A549 (cell line): ENCODE measurements at regions not wholly inside any gene's neighbourhood (a gene's known extent, or its start where the extent isn't known, plus 50 kb on each side); places are given as distances from the start of the nearest gene placed in this dataset.
"Not testable (repeated sequence)": the region's sequence is repeated elsewhere in the genome, so short reads cannot be mapped to it uniquely, and the experiment has no call there.

ENCODE experiments used
- ATAC-seq, 2 experiments: fragments of 200-7000 bp in 1 of 2; fragments of >200 bp in 1 of 2; cut with Nextera tagmentation in 1 of 2; cut with Tn5 transposase in 1 of 2; 3 replicates each; pipeline versions ENCODE4 v1.8.0 to v1.9.1; 2018 to 2020; ENCODE audit warnings: mild to moderate bottlenecking in 1 of 2, moderate library complexity in 1 of 2
- CTCF ChIA-PET: fragments of 300-600 bp; sonication (Branson Sonifier 250); formaldehyde crosslinking; extraction: SDS; loops from one replicate; lab custom pipeline; 2021; ENCODE audit warnings: antibody characterized with exemption, inconsistent platforms; lab: Yijun Ruan, JAX
- POLR2A ChIA-PET: fragments of 350-600 bp; formaldehyde crosslinking; extraction: SDS; loops from one replicate; lab custom pipeline; 2021; ENCODE audit warnings: antibody characterized with exemption, inconsistent platforms; lab: Yijun Ruan, JAX
- DNase-seq, 2 experiments: peaks; one replicate each; pipeline versions ENCODE4 v3.0.0 to v3.0.0-alpha.2; 2011 to 2016; ENCODE audit warnings: low read depth in 1 of 2, low spot score in 1 of 2
- FAIRE-seq: peaks from 2 replicates; lab custom pipeline; 2011; peaks lifted over from hg19 to GRCh38; lab: Jason Lieb, UNC
- H3K27ac ChIP-seq, 2 experiments: fragments of >200 bp; sonication (Bioruptor Twin); formaldehyde crosslinking; 3 replicates each; pipeline ENCODE4 v1.5.1; 2016 to 2017
- H3K4me1 ChIP-seq: fragments of >200 bp; sonication (Bioruptor Twin); formaldehyde crosslinking; 3 replicates; pipeline ENCODE4 v1.6.1; 2016
- H3K4me2 ChIP-seq: fragments of >200 bp; sonication (Bioruptor Twin); formaldehyde crosslinking; 3 replicates; pipeline ENCODE4 v1.6.1; 2016
- H3K4me3 ChIP-seq: fragments of >200 bp; sonication (Bioruptor Twin); formaldehyde crosslinking; 3 replicates; pipeline ENCODE4 v1.5.1; 2016
- H3K9me3 ChIP-seq: fragments of >200 bp; sonication (Bioruptor Twin); formaldehyde crosslinking; 3 replicates; pipeline ENCODE4 v1.6.1; 2016
- ATOH8 ChIP-seq: fragments of 250-450 bp; sonication (Bioruptor Pico); IDR thresholded peaks from 2 replicates; pipeline ENCODE4 v1.5.0; 2020; ENCODE audit warnings: low read depth, mild to moderate bottlenecking, moderate library complexity
- CHD4 ChIP-seq: fragments of 200-600 bp; sonication (generic); IDR thresholded peaks from 2 replicates; pipeline ENCODE4 v1.6.1; 2016; ENCODE audit warnings: antibody characterized with exemption, mild to moderate bottlenecking, borderline replicate concordance
- ELK1 ChIP-seq: fragments of 150-350 bp; IDR thresholded peaks from 2 replicates; pipeline ENCODE4 v1.6.1; 2014; ENCODE audit warnings: low read depth, mild to moderate bottlenecking, low read length
- FOSB ChIP-seq: fragments of 250-450 bp; sonication (Bioruptor Pico); IDR thresholded peaks from 2 replicates; pipeline ENCODE4 v1.5.0; 2020; ENCODE audit warnings: mild to moderate bottlenecking, moderate library complexity
- HEYL ChIP-seq: fragments of 250-450 bp; sonication (Bioruptor Pico); IDR thresholded peaks from 2 replicates; pipeline ENCODE4 v1.8.0; 2021; ENCODE audit warnings: mild to moderate bottlenecking, moderate library complexity
- HOXA7 ChIP-seq: fragments of 250-450 bp; sonication (Bioruptor Pico); IDR thresholded peaks from 2 replicates; pipeline ENCODE4 v1.5.0; 2020; ENCODE audit warnings: mild to moderate bottlenecking, moderate library complexity
- HOXB13 ChIP-seq: fragments of 250-450 bp; sonication (Bioruptor Pico); IDR thresholded peaks from 2 replicates; pipeline ENCODE4 v1.5.0; 2020; ENCODE audit warnings: low read depth, mild to moderate bottlenecking, moderate library complexity
- HOXB5 ChIP-seq: fragments of 250-450 bp; sonication (Bioruptor Pico); IDR thresholded peaks from 2 replicates; pipeline ENCODE4 v1.5.0; 2020; ENCODE audit warnings: mild to moderate bottlenecking, moderate library complexity
- JUNB ChIP-seq: fragments of >200 bp; sonication (Bioruptor Twin); formaldehyde crosslinking; IDR thresholded peaks from 2 replicates; pipeline ENCODE4 v1.6.1; 2016
- KDM1A ChIP-seq: fragments of 200-600 bp; sonication (generic); IDR thresholded peaks from 2 replicates; pipeline ENCODE4 v1.6.1; 2016; ENCODE audit warnings: low read depth, mild to moderate bottlenecking
- MAFK ChIP-seq: fragments of 450-650 bp; IDR thresholded peaks from 2 replicates; pipeline ENCODE4 v1.6.1; 2014; ENCODE audit not compliant: partially characterized antibody
- MAX ChIP-seq: IDR thresholded peaks from 2 replicates; pipeline ENCODE4 v1.6.1; 2012
- NFE2L2 ChIP-seq: fragments of 150-350 bp; conservative IDR thresholded peaks from 2 replicates; pipeline ENCODE4 v1.6.1; 2014; ENCODE audit warnings: low read length
- NR3C1 ChIP-seq: fragments of >200 bp; sonication (Bioruptor Twin); formaldehyde crosslinking; IDR thresholded peaks from 3 replicates; pipeline ENCODE4 v1.6.1; 2017
- PHF8 ChIP-seq: fragments of 200-600 bp; sonication (generic); IDR thresholded peaks from 2 replicates; pipeline ENCODE4 v1.6.1; 2016; ENCODE audit warnings: low read depth, mild to moderate bottlenecking, antibody characterized with exemption, moderate library complexity, borderline replicate concordance
- POLR2AphosphoS2 ChIP-seq: conservative IDR thresholded peaks from 2 replicates; pipeline ENCODE4 v1.6.1; 2012; ENCODE audit warnings: low read length, improper control_type of control experiment, inconsistent platforms
- RARB ChIP-seq: fragments of 250-450 bp; sonication (Bioruptor Pico); IDR thresholded peaks from 2 replicates; pipeline ENCODE4 v1.8.0; 2021; ENCODE audit warnings: mild to moderate bottlenecking, moderate library complexity
- RCOR1 ChIP-seq: fragments of 150-350 bp; IDR thresholded peaks from 2 replicates; pipeline ENCODE4 v1.6.1; 2014; ENCODE audit warnings: antibody characterized with exemption, low read length, low read depth
- REST ChIP-seq: fragments of 200-600 bp; sonication (generic); IDR thresholded peaks from 2 replicates; pipeline ENCODE4 v1.6.1; 2016; ENCODE audit warnings: antibody characterized with exemption, mild to moderate bottlenecking, moderate library complexity
- ZSCAN20 ChIP-seq: fragments of 250-450 bp; sonication (Bioruptor Pico); IDR thresholded peaks from 2 replicates; pipeline ENCODE4 v1.8.0; 2022; ENCODE audit warnings: mild to moderate bottlenecking, moderate library complexity
- WGBS: methylation state at CpG from one replicate; pipeline ENCODE4 v1.1.6; 2017; ENCODE audit errors: missing lambda C conversion rate; 5-methylcytosine and 5-hydroxymethylcytosine counted together

GRCh38 chr2:103200774-103201173 lies 438.9 kb downstream of the TMEM182 start:
- POLR2A ChIA-PET, DNase-seq, H3K4me1 ChIP-seq, CTCF ChIA-PET, H3K27ac ChIP-seq, H3K4me2 ChIP-seq, H3K4me3 ChIP-seq, ATAC-seq, H3K9me3 ChIP-seq, FAIRE-seq: not testable (repeated sequence)
- 0% methylated on average over 1 of the region's 4 CpGs for whole genome bisulfite sequencing

GRCh38 chr2:103208916-103209315 lies 447.1 kb downstream of the TMEM182 start:
- ATAC-seq = no peak
- ChIA-PET POLR2A (no interaction called here), CTCF (no interaction called here)
- WGBS = 6% methylated on average over 3 of the region's 3 CpGs
- no peak for DNase-seq
- no peak overlapping the region for H3K4me3 ChIP-seq
- H3K4me2 ChIP-seq = no peak overlapping the region
- FAIRE-seq = no peak
- H3K27ac ChIP-seq = no peak overlapping the region
- TF ChIP-seq FOSB (CRISPR knock-in tag) (no peak), HOXB5 (CRISPR knock-in tag) (no peak), POLR2AphosphoS2 (no peak), RCOR1 (no peak), HOXA7 (CRISPR knock-in tag) (no peak), JUNB (no peak), REST (no peak), RARB (CRISPR knock-in tag) (no peak), KDM1A (no peak)
- H3K4me1 ChIP-seq = no peaks in the 10 kb centered on the region
- no peaks in the 10 kb centered on the region for H3K9me3 ChIP-seq

GRCh38 chr2:103213028-103213542 lies 451.3 kb downstream of the TMEM182 start:
- CTCF ChIA-PET = no interaction called here
- Histone ChIP-seq H3K4me1 (no peaks in the 10 kb centered on the region), H3K9me3 (no peaks in the 10 kb centered on the region), H3K4me2 (no peak overlapping the region), H3K4me3 (no peak overlapping the region), H3K27ac (no peak overlapping the region)
- WGBS = 28% methylated on average over 3 of the region's 3 CpGs
- DNase-seq (no peak), FAIRE-seq (no peak), ATAC-seq (no peak)
- TF ChIP-seq NFE2L2 (no peak), ATOH8 (no peak), HEYL (CRISPR knock-in tag) (no peak), MAX (no peak), HOXA7 (CRISPR knock-in tag) (no peak), RARB (CRISPR knock-in tag) (no peak), HOXB13 (CRISPR knock-in tag) (no peak), ZSCAN20 (CRISPR knock-in tag) (no peak), CHD4 (no peak), PHF8 (no peak), REST (no peak), MAFK (no peak), ELK1 (no peak), NR3C1 (no peak)
- POLR2A ChIA-PET = no interaction called here
